ENCODE measurements at regions not wholly inside any gene's neighbourhood (a gene's known extent, or its start where the extent isn't known, plus 50 kb on each side); places are given as distances from the start of the nearest gene placed in this dataset.

- ATAC-seq (no peak), DNase-seq (no peak)
Measured at GRCh38 chr12:125193376-125194152, 128.3 kb downstream of the AACS start.

GRCh38 chr12:125194163-125194773, 129.0 kb downstream of the AACS start:
- ATAC-seq (no peak), DNase-seq (no peak)
- intact Hi-C loops (cut with micrococcal nuclease) = no loop called here

More at GRCh38 chr12:125193376-125194152, 128.3 kb downstream of the AACS start:
- intact Hi-C loops (cut with micrococcal nuclease) = no loop called here

GRCh38 chr12:125194987-125195386, 129.8 kb downstream of the AACS start:
- no peak for DNase-seq
- intact Hi-C loops (cut with micrococcal nuclease) = no loop called here
- ATAC-seq = no peak

- ATAC-seq (no peak), DNase-seq (no peak)
- intact Hi-C loops (cut with micrococcal nuclease) = no loop called here
Measured at GRCh38 chr12:125197326-125197725, 132.1 kb downstream of the AACS start.

- ATAC-seq = no peak
- intact Hi-C loops (cut with micrococcal nuclease) = no loop called here
- DNase-seq = no peak
Measured at GRCh38 chr12:125198652-125199051, 133.4 kb downstream of the AACS start.

- intact Hi-C loops (cut with micrococcal nuclease) = no loop called here
- ATAC-seq = no peak
- DNase-seq = no peak
Measured at GRCh38 chr12:125201090-125201489, 135.9 kb downstream of the AACS start.

- intact Hi-C loops (cut with micrococcal nuclease) = no loop called here
- no peak for ATAC-seq
- DNase-seq = no peak
Measured at GRCh38 chr12:125201940-125202339, 136.7 kb downstream of the AACS start.

GRCh38 chr12:125202421-125202820, 137.2 kb downstream of the AACS start:
- ATAC-seq = no peak
- DNase-seq = no peak
- intact Hi-C loops (cut with micrococcal nuclease) = no loop called here

GRCh38 chr12:125203145-125203765, 138.0 kb downstream of the AACS start:
- ATAC-seq (no peak), DNase-seq (no peak)
- intact Hi-C loops (cut with micrococcal nuclease) = no loop called here

- ATAC-seq (no peak), DNase-seq (no peak)
- intact Hi-C loops (cut with micrococcal nuclease) = no loop called here
Measured at GRCh38 chr12:125205386-125205785, 140.2 kb downstream of the AACS start.

- ATAC-seq = no peak
- intact Hi-C loops (cut with micrococcal nuclease) = no loop called here
- DNase-seq = no peak
Measured at GRCh38 chr12:125206711-125207110, 141.5 kb downstream of the AACS start.

GRCh38 chr12:125208334-125208733, 143.1 kb downstream of the AACS start:
- DNase-seq (no peak), ATAC-seq (no peak)
- intact Hi-C loops (cut with micrococcal nuclease) = no loop called here

GRCh38 chr12:125208942-125209341, 143.7 kb downstream of the AACS start:
- intact Hi-C loops (cut with micrococcal nuclease) = no loop called here
- ATAC-seq = no peak

GRCh38 chr12:125210104-125210755, 145.0 kb downstream of the AACS start:
- DNase-seq (no peak), ATAC-seq (no peak)
- intact Hi-C loops (cut with micrococcal nuclease) = no loop called here

More at GRCh38 chr12:125208942-125209341, 143.7 kb downstream of the AACS start:
- no peak for DNase-seq

GRCh38 chr12:125211464-125211863, 146.2 kb downstream of the AACS start:
- no peak for DNase-seq
- intact Hi-C loops (cut with micrococcal nuclease) = no loop called here
- no peak for ATAC-seq

GRCh38 chr12:125214289-125214688, 149.1 kb downstream of the AACS start:
- no peak for ATAC-seq
- intact Hi-C loops (cut with micrococcal nuclease) = no loop called here
- no peak for DNase-seq

GRCh38 chr12:125216756-125217155, 151.5 kb downstream of the AACS start:
- ATAC-seq (no peak), DNase-seq (no peak)
- intact Hi-C loops (cut with micrococcal nuclease) = no loop called here

GRCh38 chr12:125217308-125217707, 152.1 kb downstream of the AACS start:
- ATAC-seq (no peak), DNase-seq (no peak)
- intact Hi-C loops (cut with micrococcal nuclease) = no loop called here

GRCh38 chr12:125218952-125219351, 153.7 kb downstream of the AACS start:
- no peak for ATAC-seq
- intact Hi-C loops (cut with micrococcal nuclease) = no loop called here
- no peak for DNase-seq
